ENCODE measurements at regions not wholly inside any gene's neighbourhood (a gene's known extent, or its start where the extent isn't known, plus 50 kb on each side); places are given as distances from the start of the nearest gene placed in this dataset.

DNA sequence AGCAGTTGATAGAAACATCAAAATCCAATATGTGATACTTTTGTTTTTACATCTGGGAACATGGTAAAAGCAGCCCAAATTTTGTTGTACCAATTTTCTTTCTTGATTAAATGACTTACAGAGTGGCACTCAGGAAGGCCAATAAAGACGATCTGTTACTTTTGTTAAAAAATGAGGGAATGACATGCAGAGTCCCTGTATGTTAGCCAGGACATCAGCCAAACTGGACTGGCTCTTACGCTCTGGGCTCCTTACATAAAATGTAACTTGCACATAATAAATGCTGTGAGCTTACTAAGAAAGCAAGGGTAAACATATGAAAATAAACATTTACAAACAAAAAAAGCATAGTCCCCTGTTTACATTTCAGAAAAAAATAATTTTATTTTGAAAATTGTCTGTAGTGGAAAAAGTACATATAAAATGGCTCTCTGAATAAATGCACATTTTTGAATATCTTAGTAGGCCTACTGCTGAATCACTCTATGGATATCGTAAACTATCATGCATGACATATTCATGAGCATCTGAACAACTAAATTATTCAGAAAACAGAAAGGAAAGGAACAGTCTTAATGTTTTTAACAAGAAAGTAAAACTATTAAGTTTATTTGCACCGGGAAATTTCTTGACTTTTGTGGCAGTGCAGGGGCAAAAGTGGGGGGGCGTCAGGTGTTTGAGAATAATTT lies 534.5 kb downstream of the KCTD12 start:
- no peak for DNase-seq (ENCODE audit: low read depth)
- H3K4me3 ChIP-seq (ENCODE audit: low read depth, low read length), result no peak overlapping the region
- no peak for TF ChIP-seq CTCF (conservative IDR thresholded peaks at IDR 0.05; ENCODE audit: low read depth, low read length)

DNA sequence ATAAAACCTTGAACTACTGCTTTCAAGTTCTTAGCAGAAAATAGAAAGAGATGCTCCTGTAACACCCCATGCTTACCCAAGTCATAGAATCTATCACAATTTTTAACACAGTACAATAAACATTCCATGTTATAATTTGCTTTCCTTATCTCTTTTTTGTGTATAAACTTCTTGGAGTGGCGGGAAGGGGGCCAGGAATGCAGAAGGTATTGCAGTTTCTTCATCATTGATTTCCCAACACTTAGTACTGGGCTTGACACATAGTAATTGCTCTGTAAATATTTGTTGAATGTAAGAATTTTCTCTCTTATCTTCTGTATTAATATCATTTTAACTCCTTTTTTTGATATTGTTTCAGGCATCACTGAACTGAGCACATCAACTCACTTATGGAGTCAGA lies 535.8 kb downstream of the KCTD12 start:
- no peak for TF ChIP-seq CTCF (conservative IDR thresholded peaks at IDR 0.05; ENCODE audit: low read depth, low read length)
- H3K4me3 ChIP-seq (ENCODE audit: low read depth, low read length), result no peak overlapping the region
- peak; percentile 73 for DNase-seq (ENCODE audit: low read depth)

GRCh38 chr13:76349700-76350099 lies 536.5 kb downstream of the KCTD12 start:
- TF ChIP-seq CTCF (conservative IDR thresholded peaks at IDR 0.05; ENCODE audit: low read depth, low read length), result no peak
- peak; percentile 49 for DNase-seq (ENCODE audit: low read depth)
- no peak overlapping the region for H3K4me3 ChIP-seq (ENCODE audit: low read depth, low read length)

DNA sequence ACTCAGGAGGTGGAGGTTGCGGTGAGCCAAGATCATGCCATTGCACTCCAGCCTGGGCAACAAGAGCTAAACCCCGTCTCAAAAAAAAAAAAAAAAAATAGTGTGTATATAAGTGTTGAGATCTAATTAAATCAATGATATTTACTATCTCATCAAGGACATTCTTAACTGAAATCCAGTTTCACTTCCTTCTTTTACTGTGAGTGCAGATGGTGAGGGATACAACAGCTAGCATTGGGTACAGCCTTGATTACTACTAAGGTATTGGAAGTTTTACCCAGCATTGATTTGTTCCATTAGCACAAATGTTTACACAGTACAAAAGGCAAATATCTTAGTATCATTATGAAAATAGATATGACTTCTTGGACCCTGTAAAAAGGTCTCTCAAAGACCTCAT lies 546.6 kb downstream of the KCTD12 start:
- TF ChIP-seq CTCF (conservative IDR thresholded peaks at IDR 0.05; ENCODE audit: low read depth, low read length), result no peak
- no peak for DNase-seq (ENCODE audit: low read depth)
- no peak overlapping the region for H3K4me3 ChIP-seq (ENCODE audit: low read depth, low read length)

DNA sequence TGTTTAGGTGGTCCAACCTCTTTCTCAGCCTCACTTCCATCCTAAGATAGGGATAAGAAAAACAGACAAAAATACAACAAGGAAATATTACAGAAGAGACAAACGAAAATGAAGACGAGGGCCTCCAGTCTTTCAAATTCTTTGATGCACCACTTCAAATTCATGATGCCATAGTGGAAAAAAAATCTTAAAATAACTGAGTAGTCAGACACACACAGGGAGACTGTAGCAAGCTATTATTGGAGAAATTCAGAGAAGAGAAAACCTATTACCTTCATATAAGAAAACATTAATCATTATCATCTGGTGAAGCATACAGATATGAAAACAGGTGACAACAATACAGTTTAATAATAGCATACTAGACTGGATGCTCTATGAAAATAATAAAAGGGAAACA lies 548.2 kb downstream of the KCTD12 start:
- H3K4me3 ChIP-seq (ENCODE audit: low read depth, low read length), result no peak overlapping the region
- no peak for TF ChIP-seq CTCF (conservative IDR thresholded peaks at IDR 0.05; ENCODE audit: low read depth, low read length)
- no peak for DNase-seq (ENCODE audit: low read depth)

- TF ChIP-seq CTCF (conservative IDR thresholded peaks at IDR 0.05; ENCODE audit: low read depth, low read length), result no peak
- no peak for DNase-seq (ENCODE audit: low read depth)
- H3K4me3 ChIP-seq (ENCODE audit: low read depth, low read length), result no peak overlapping the region
Observed at GRCh38 chr13:76336889-76337844, 549.0 kb downstream of the KCTD12 start.
